GM12878 (cell line): ENCODE measurements at regions not wholly inside any gene's neighbourhood (a gene's known extent, or its start where the extent isn't known, plus 50 kb on each side); places are given as distances from the start of the nearest gene placed in this dataset.

ENCODE experiments used
- ATAC-seq: fragments of 200-7000 bp; cut with Tn5 transposase; 3 replicates; pipeline ENCODE4 v1.9.1; 2020; ENCODE audit warnings: mild to moderate bottlenecking, moderate library complexity
- BruUV-seq: library from RNA; stranded (reverse); fragments of 400-500 nt; replicated peaks from 2 replicates; lab custom pipeline; 2021; lab: Mats Ljungman, UMichigan
- CTCF ChIA-PET: fragments of 300-600 bp; sonication (Branson Sonifier 250); formaldehyde crosslinking; extraction: SDS; loops from one replicate; lab custom pipeline; 2021; ENCODE audit warnings: inconsistent platforms; lab: Yijun Ruan, JAX
- POLR2A ChIA-PET: fragments of 350-600 bp; formaldehyde crosslinking; extraction: SDS; loops from one replicate; lab custom pipeline; 2021; ENCODE audit warnings: inconsistent platforms; lab: Charles Lee
- RAD21 ChIA-PET: fragments of 300-600 bp; sonication (Branson Sonifier 250); formaldehyde crosslinking; loops from one replicate; lab custom pipeline; 2023; ENCODE audit warnings: antibody characterized with exemption; ENCODE audit not compliant: unreplicated experiment; lab: Charles Lee
- SMC1A ChIA-PET: fragments of 300-600 bp; sonication (Branson Sonifier 250); formaldehyde crosslinking; loops from one replicate; lab custom pipeline; 2023; ENCODE audit not compliant: unreplicated experiment, uncharacterized antibody; lab: Charles Lee
- DNase-seq: peaks from one replicate; pipeline ENCODE4 v3.0.0-alpha.2; 2011; ENCODE audit warnings: low read depth, low spot score
- FAIRE-seq: peaks from 3 replicates; lab custom pipeline; 2011; peaks lifted over from hg19 to GRCh38; lab: Jason Lieb, UNC
- H2AFZ ChIP-seq: 2 replicates; pipeline ENCODE4 v1.6.0; 2011; ENCODE audit warnings: low read depth, low read length, control low read depth; ENCODE audit not compliant: control insufficient read depth
- H3K27ac ChIP-seq: 2 replicates; pipeline ENCODE4 v1.5.1; 2011; ENCODE audit warnings: control low read depth; ENCODE audit not compliant: control insufficient read depth, insufficient read depth
- H3K27me3 ChIP-seq, 2 experiments: replicated peaks in 1 of 2; 2 replicates each; pipeline versions ENCODE4 v1.6.0 to v1.6.1; 2011; ENCODE audit warnings: low read length in 1 of 2; ENCODE audit not compliant: control insufficient read depth in 2 of 2, insufficient read depth in 2 of 2
- H3K36me3 ChIP-seq, 2 experiments: 2 replicates each; pipeline ENCODE4 v1.5.1; 2011; ENCODE audit warnings: low read length in 1 of 2; ENCODE audit not compliant: control insufficient read depth in 2 of 2, insufficient read depth in 2 of 2
- H3K4me1 ChIP-seq: 2 replicates; pipeline ENCODE4 v1.6.1; 2011; ENCODE audit warnings: mild to moderate bottlenecking, low read length, moderate library complexity, mixed read lengths; ENCODE audit not compliant: control insufficient read depth, insufficient read depth
- H3K4me2 ChIP-seq: 2 replicates; pipeline ENCODE4 v1.6.0; 2011; ENCODE audit warnings: control low read depth; ENCODE audit not compliant: control insufficient read depth, insufficient read depth
- H3K4me3 ChIP-seq: fragments of 200-600 bp; sonication (generic); 2 replicates; pipeline ENCODE4 v1.5.1; 2016
- H3K79me2 ChIP-seq: 2 replicates; pipeline ENCODE4 v1.6.0; 2011; ENCODE audit warnings: low read length; ENCODE audit not compliant: control insufficient read depth, insufficient read depth
- H3K9ac ChIP-seq: 2 replicates; pipeline ENCODE4 v1.8.0; 2011; ENCODE audit warnings: low read length, control low read depth, mixed read lengths; ENCODE audit not compliant: control insufficient read depth, insufficient read depth
- H3K9me3 ChIP-seq: replicated peaks from 3 replicates; pipeline ENCODE4 v1.5.1; 2011; ENCODE audit warnings: mild to moderate bottlenecking, low read length; ENCODE audit not compliant: control insufficient read depth, insufficient read depth
- H4K20me1 ChIP-seq: 2 replicates; pipeline ENCODE4 v1.6.0; 2011; ENCODE audit not compliant: control insufficient read depth, insufficient read depth
- BRCA1 ChIP-seq: IDR thresholded peaks from 2 replicates; pipeline ENCODE4 v1.6.1; 2011; ENCODE audit warnings: low read depth, low read length, improper control_type of control experiment
- CBX3 ChIP-seq: fragments of 200-600 bp; sonication (generic); IDR thresholded peaks from 2 replicates; pipeline ENCODE4 v1.6.1; 2016; ENCODE audit warnings: low read depth, borderline replicate concordance
- FOXM1 ChIP-seq: IDR thresholded peaks from 2 replicates; pipeline ENCODE4 v1.6.1; 2012; ENCODE audit warnings: low read depth, mild to moderate bottlenecking, inconsistent platforms, low read length, moderate library complexity
- NFIC ChIP-seq: IDR thresholded peaks from 2 replicates; pipeline ENCODE4 v1.6.1; 2012; ENCODE audit warnings: low read depth, mild to moderate bottlenecking, inconsistent platforms, low read length, moderate library complexity
- NFYB ChIP-seq: IDR thresholded peaks from 2 replicates; pipeline ENCODE4 v1.6.1; 2011; ENCODE audit warnings: low read depth, mild to moderate bottlenecking, low read length, improper control_type of control experiment, moderate library complexity; ENCODE audit not compliant: insufficient read depth
- NR2C2 ChIP-seq: IDR thresholded peaks from 2 replicates; pipeline ENCODE4 v1.6.1; 2011; ENCODE audit warnings: borderline replicate concordance, low read depth; ENCODE audit not compliant: control insufficient read depth, insufficient read length
- NR2F1 ChIP-seq: fragments of 450-650 bp; conservative IDR thresholded peaks from 2 replicates; pipeline ENCODE4 v1.6.1; 2017; ENCODE audit warnings: mild to moderate bottlenecking
- POLR2A ChIP-seq: IDR thresholded peaks from 2 replicates; pipeline ENCODE4 v1.6.1; 2011; ENCODE audit warnings: low read depth, mild to moderate bottlenecking, low read length
- POLR2AphosphoS2 ChIP-seq: IDR thresholded peaks from 2 replicates; pipeline ENCODE4 v1.6.1; 2011; ENCODE audit warnings: low read depth, mild to moderate bottlenecking, low read length, improper control_type of control experiment, moderate library complexity
- RCOR1 ChIP-seq: conservative IDR thresholded peaks from 2 replicates; pipeline ENCODE4 v1.6.1; 2012; ENCODE audit warnings: low read depth, low read length, improper control_type of control experiment
- REST ChIP-seq: IDR thresholded peaks from 2 replicates; pipeline ENCODE4 v1.6.1; 2012; ENCODE audit warnings: mild to moderate bottlenecking, low read depth, low read length
- SMAD5 ChIP-seq: IDR thresholded peaks from 2 replicates; pipeline ENCODE4 v1.6.1; 2016; ENCODE audit warnings: antibody characterized with exemption, low read depth
- SREBF1 ChIP-seq: IDR thresholded peaks from 2 replicates; pipeline ENCODE4 v1.6.1; 2012; ENCODE audit warnings: mild to moderate bottlenecking, low read length
- STAT3 ChIP-seq: IDR thresholded peaks from 2 replicates; pipeline ENCODE4 v1.6.1; 2011; ENCODE audit warnings: low read depth, low read length, improper control_type of control experiment
- WGBS: methylation state at CpG from one replicate; pipeline ENCODE4 v1.1.6; 2016; ENCODE audit warnings: low lambda C conversion rate; ENCODE audit not compliant: insufficient replicate concordance, insufficient coverage; ENCODE audit errors: missing lambda C conversion rate; 5-methylcytosine and 5-hydroxymethylcytosine counted together
- in situ Hi-C: fragments of 300-500 bp; cut with MboI; formaldehyde crosslinking; loops from 9 replicates; pipeline ENCODE4 v1.14.3; 2018; ENCODE audit warnings: mixed read lengths
- intact Hi-C: fragments of 100-400 bp; cut with micrococcal nuclease; formaldehyde crosslinking; loops from one replicate; pipeline ENCODE4 v1.14.2; 2022; ENCODE audit not compliant: unreplicated experiment
- TF ChIP-seq, protein P1 (sequence below): IDR thresholded peaks from 2 replicates; pipeline ENCODE4 v1.6.1; 2012; ENCODE audit warnings: low read depth, low read length, improper control_type of control experiment
- TF ChIP-seq, protein P2 (sequence below): IDR thresholded peaks from 2 replicates; pipeline ENCODE4 v1.6.1; 2012; ENCODE audit warnings: low read depth, low read length, improper control_type of control experiment

DNA sequence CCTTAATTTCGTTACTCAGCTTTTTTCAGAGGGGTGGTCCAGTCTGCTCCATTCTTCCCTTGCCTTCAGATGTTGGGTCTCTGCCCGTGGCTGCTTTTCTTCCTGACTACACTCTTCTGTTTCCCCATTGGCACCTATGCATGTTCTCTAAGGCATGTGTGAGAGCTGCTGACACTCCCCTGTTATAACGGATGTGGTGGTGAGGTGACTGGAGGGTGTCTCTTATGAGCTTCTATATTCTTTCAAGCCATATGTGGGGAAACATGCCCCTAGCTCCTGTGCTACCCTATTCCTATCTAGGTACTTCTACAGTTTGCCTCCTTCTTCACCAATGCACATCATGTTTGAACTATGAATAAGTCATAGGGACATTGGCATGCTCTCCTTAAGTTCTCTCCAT lies 643.2 kb downstream of the RPL10L start:
- DNase-seq: no peak
- RAD21 ChIA-PET: interaction anchor here (1.7 to 2.5 kb wide), 2 partner anchors 49 to 141 kb away, joined by 5 to 9 read pairs; no protein-coding TSS in a partner anchor
- no peak overlapping the region for H3K27ac ChIP-seq
- WGBS: 15% methylated on average over 3 of the region's 3 CpGs
- CTCF ChIA-PET: interaction anchor here (2.2 to 2.5 kb wide), 2 partner anchors 15 to 44 kb away, joined by 7 read pairs; no protein-coding TSS in a partner anchor
- TF ChIP-seq NFYB (no peak), FOXM1 (no peak), SMAD5 (no peak), NR2C2 (no peak), POLR2A (no peak), SREBF1 (no peak), POLR2AphosphoS2 (no peak), CBX3 (no peak), NR2F1 (no peak), BRCA1 (no peak), REST (no peak), STAT3 (no peak), NFIC (no peak), RCOR1 (no peak)
- TF ChIP-seq, protein P1, sequence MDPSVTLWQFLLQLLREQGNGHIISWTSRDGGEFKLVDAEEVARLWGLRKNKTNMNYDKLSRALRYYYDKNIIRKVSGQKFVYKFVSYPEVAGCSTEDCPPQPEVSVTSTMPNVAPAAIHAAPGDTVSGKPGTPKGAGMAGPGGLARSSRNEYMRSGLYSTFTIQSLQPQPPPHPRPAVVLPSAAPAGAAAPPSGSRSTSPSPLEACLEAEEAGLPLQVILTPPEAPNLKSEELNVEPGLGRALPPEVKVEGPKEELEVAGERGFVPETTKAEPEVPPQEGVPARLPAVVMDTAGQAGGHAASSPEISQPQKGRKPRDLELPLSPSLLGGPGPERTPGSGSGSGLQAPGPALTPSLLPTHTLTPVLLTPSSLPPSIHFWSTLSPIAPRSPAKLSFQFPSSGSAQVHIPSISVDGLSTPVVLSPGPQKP: no peak
- TF ChIP-seq, protein P2, sequence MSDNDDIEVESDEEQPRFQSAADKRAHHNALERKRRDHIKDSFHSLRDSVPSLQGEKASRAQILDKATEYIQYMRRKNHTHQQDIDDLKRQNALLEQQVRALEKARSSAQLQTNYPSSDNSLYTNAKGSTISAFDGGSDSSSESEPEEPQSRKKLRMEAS: no peak
- TF ChIP-seq, all 136 proteins: peak for 0
- BruUV-seq: no TSS peak
- no peak overlapping the region for H3K4me3 ChIP-seq
- H3K9ac ChIP-seq: no peak overlapping the region
- in situ Hi-C loops (no loop called here), intact Hi-C loops (no loop called here)
- no peaks in the 10 kb centered on the region for H3K36me3 ChIP-seq
- H3K4me2 ChIP-seq: no peak overlapping the region
- ChIA-PET SMC1A (interaction anchor here (0.7 to 2.0 kb wide), 10 partner anchors 9 to 302 kb away, joined by 3 to 8 read pairs (median 3); no protein-coding TSS in a partner anchor), POLR2A (interaction anchor here (0.9 to 1.0 kb wide), 3 partner anchors 15 to 188 kb away, joined by 3 read pairs; no protein-coding TSS in a partner anchor)
- H2AFZ ChIP-seq: no peak overlapping the region
- no peak for FAIRE-seq
- ATAC-seq: peak; percentile 55; the same call in 2 of the 3 replicates
- no peaks in the 10 kb centered on the region for H4K20me1 ChIP-seq
- H3K79me2 ChIP-seq: no peaks in the 10 kb centered on the region
- H3K9me3 ChIP-seq: no peaks in the 10 kb centered on the region
- H3K4me1 ChIP-seq: no peaks in the 10 kb centered on the region
- no peaks in the 10 kb centered on the region for H3K27me3 ChIP-seq
